SU-DHL-6 (cell line): ENCODE measurements at regions not wholly inside any gene's neighbourhood (a gene's known extent, or its start where the extent isn't known, plus 50 kb on each side); places are given as distances from the start of the nearest gene placed in this dataset.

ENCODE experiments used
- H2AFZ ChIP-seq: fragments of 200-600 bp; sonication (generic); 2 replicates; pipeline ENCODE4 v1.6.1; 2014; ENCODE audit warnings: low read depth, mild to moderate bottlenecking, moderate library complexity, mixed read lengths, antibody characterized with exemption, low read length; ENCODE audit not compliant: severe bottlenecking
- H3F3A ChIP-seq: fragments of 200-600 bp; shearing (Covaris generic); 2 replicates; pipeline ENCODE4 v1.6.0; 2016; ENCODE audit warnings: antibody characterized with exemption, mild to moderate bottlenecking; ENCODE audit not compliant: insufficient read depth
- H3K27ac ChIP-seq: fragments of 200-600 bp; sonication (generic); 2 replicates; pipeline ENCODE4 v1.5.1; 2016; ENCODE audit warnings: low read depth, mild to moderate bottlenecking, low read length, moderate library complexity, mixed read lengths
- H3K27me3 ChIP-seq: fragments of 200-600 bp; sonication (generic), shearing (Covaris generic); 2 replicates; pipeline ENCODE4 v1.6.0; 2014; ENCODE audit warnings: mild to moderate bottlenecking, low read length
- H3K36me3 ChIP-seq: fragments of 200-600 bp; sonication (generic); 2 replicates; pipeline ENCODE4 v1.6.1; 2014; ENCODE audit warnings: mild to moderate bottlenecking, low read length, mixed read lengths
- H3K4me2 ChIP-seq: fragments of 300-600, 200-600 bp; shearing (Covaris generic), sonication (generic); 2 replicates; pipeline ENCODE4 v1.6.0; 2014; ENCODE audit warnings: low read length, low read depth, mild to moderate bottlenecking; ENCODE audit not compliant: poor library complexity, severe bottlenecking
- H3K4me3 ChIP-seq: fragments of 200-600 bp; sonication (generic); 2 replicates; pipeline ENCODE4 v1.5.1; 2014; ENCODE audit warnings: antibody characterized with exemption, low read length, mild to moderate bottlenecking, mixed read lengths; ENCODE audit not compliant: insufficient read depth, poor library complexity, severe bottlenecking
- H3K79me2 ChIP-seq: fragments of 200-600 bp; sonication (generic); 2 replicates; pipeline ENCODE4 v1.6.1; 2014; ENCODE audit warnings: mild to moderate bottlenecking, low read length, moderate library complexity; ENCODE audit not compliant: insufficient read depth
- H3K9ac ChIP-seq: fragments of 200-600 bp; sonication (generic); 2 replicates; pipeline ENCODE4 v1.7.0; 2014; ENCODE audit warnings: mild to moderate bottlenecking, low read length
- H3K9me2 ChIP-seq: fragments of 200-600 bp; sonication (generic); replicated peaks from 2 replicates; pipeline ENCODE4 v1.6.1; 2014; ENCODE audit warnings: low read length; ENCODE audit not compliant: insufficient read depth
- H3K9me3 ChIP-seq: fragments of 200-600 bp; sonication (generic); 2 replicates; pipeline ENCODE4 v1.6.1; 2014; ENCODE audit warnings: low read length, mixed read lengths; ENCODE audit not compliant: insufficient read depth
- H4K20me1 ChIP-seq: fragments of 200-600 bp; sonication (generic); 2 replicates; pipeline ENCODE4 v1.6.1; 2014; ENCODE audit warnings: low read depth, mild to moderate bottlenecking, antibody characterized with exemption, low read length, moderate library complexity, mixed read lengths
- CTCF ChIP-seq: fragments of 200-600 bp; sonication (generic); IDR thresholded peaks from one replicate; pipeline ENCODE4 v1.5.1; 2017; ENCODE audit warnings: antibody characterized with exemption, mild to moderate bottlenecking, low read length, moderate library complexity; ENCODE audit not compliant: insufficient read depth, poor library complexity, severe bottlenecking
- EZH2phosphoT487 ChIP-seq: fragments of 200-600 bp; sonication (generic), shearing (Covaris generic); conservative IDR thresholded peaks from 2 replicates; pipeline ENCODE4 v1.6.1; 2018; ENCODE audit warnings: mild to moderate bottlenecking, antibody characterized with exemption, low read length, moderate library complexity, mixed read lengths

- no peaks in the 10 kb centered on the region for H3K36me3 ChIP-seq
- H3F3A ChIP-seq: no peaks in the 10 kb centered on the region
- TF ChIP-seq EZH2phosphoT487 (no peak), CTCF (no peak)
- H3K79me2 ChIP-seq: no peaks in the 10 kb centered on the region
- no peak overlapping the region for H3K4me3 ChIP-seq
- H3K9me3 ChIP-seq: no peaks in the 10 kb centered on the region
- no peak overlapping the region for H3K9ac ChIP-seq
- no peaks in the 10 kb centered on the region for H3K27me3 ChIP-seq
- H3K27ac ChIP-seq: no peak overlapping the region
- no peak overlapping the region for H2AFZ ChIP-seq
- H4K20me1 ChIP-seq: no peaks in the 10 kb centered on the region
- H3K9me2 ChIP-seq: no peaks in the 10 kb centered on the region
- H3K4me2 ChIP-seq: no peak overlapping the region
Observed at GRCh38 chr11:128400382-128401203, 186.8 kb downstream of the ETS1 start.

GRCh38 chr11:128399251-128400121 lies 187.9 kb downstream of the ETS1 start:
- H3K79me2 ChIP-seq: no peaks in the 10 kb centered on the region
- H3K9me2 ChIP-seq: no peaks in the 10 kb centered on the region
- H3K36me3 ChIP-seq: no peaks in the 10 kb centered on the region
- H3F3A ChIP-seq: no peaks in the 10 kb centered on the region
- TF ChIP-seq CTCF (no peak), EZH2phosphoT487 (no peak)
- H3K27ac ChIP-seq: no peak overlapping the region
- H3K4me3 ChIP-seq: no peak overlapping the region
- H3K9me3 ChIP-seq: no peaks in the 10 kb centered on the region
- H3K27me3 ChIP-seq: no peaks in the 10 kb centered on the region
- no peaks in the 10 kb centered on the region for H4K20me1 ChIP-seq
- H3K9ac ChIP-seq: no peak overlapping the region
- no peak overlapping the region for H3K4me2 ChIP-seq
- no peak overlapping the region for H2AFZ ChIP-seq

GRCh38 chr11:128398517-128399250 lies 188.7 kb downstream of the ETS1 start:
- Histone ChIP-seq H3F3A (no peaks in the 10 kb centered on the region), H3K4me2 (no peak overlapping the region), H3K79me2 (no peaks in the 10 kb centered on the region), H3K9me2 (no peaks in the 10 kb centered on the region), H3K9ac (no peak overlapping the region), H3K27ac (no peak overlapping the region), H3K27me3 (no peaks in the 10 kb centered on the region), H3K4me3 (no peak overlapping the region), H3K36me3 (no peaks in the 10 kb centered on the region), H2AFZ (no peak overlapping the region), H3K9me3 (no peaks in the 10 kb centered on the region), H4K20me1 (no peaks in the 10 kb centered on the region)
- no peak for TF ChIP-seq CTCF
- TF ChIP-seq EZH2phosphoT487: no peak
